Duodenal mucosa (tissue), 2 donors: ENCODE measurements at regions not wholly inside any gene's neighbourhood (a gene's known extent, or its start where the extent isn't known, plus 50 kb on each side); places are given as distances from the start of the nearest gene placed in this dataset.

Experiments used
- H3K27ac ChIP-seq: one replicate; pipeline ENCODE4 v1.7.0; 2013; ENCODE audit warnings: low read depth, low read length
- H3K27me3 ChIP-seq, 2 donors: one replicate each; pipeline ENCODE4 v1.7.0; 2013; ENCODE audit warnings: low read length in 2 of 2, control low read depth in 1 of 2; ENCODE audit not compliant: insufficient read depth in 2 of 2, control insufficient read depth in 1 of 2
- H3K36me3 ChIP-seq, 2 donors: one replicate each; pipeline ENCODE4 v1.7.0; 2013; ENCODE audit warnings: low read length in 2 of 2, control low read depth in 1 of 2; ENCODE audit not compliant: insufficient read depth in 2 of 2, control insufficient read depth in 1 of 2
- H3K4me1 ChIP-seq, 2 donors: one replicate each; pipeline ENCODE4 v1.7.0; 2013; ENCODE audit warnings: low read length in 2 of 2, control low read depth in 1 of 2; ENCODE audit not compliant: insufficient read depth in 2 of 2, control insufficient read depth in 1 of 2
- H3K4me3 ChIP-seq, 2 donors: one replicate each; pipeline ENCODE4 v1.7.0; 2013; ENCODE audit warnings: low read length in 2 of 2, low read depth in 1 of 2
- H3K9ac ChIP-seq, 2 donors: one replicate each; pipeline ENCODE4 v1.7.0; 2013; ENCODE audit warnings: low read length in 2 of 2, low read depth in 1 of 2
- H3K9me3 ChIP-seq, 2 donors: one replicate each; pipeline ENCODE4 v1.7.0; 2013; ENCODE audit warnings: low read length in 2 of 2, control low read depth in 1 of 2; ENCODE audit not compliant: control insufficient read depth in 1 of 2

DNA sequence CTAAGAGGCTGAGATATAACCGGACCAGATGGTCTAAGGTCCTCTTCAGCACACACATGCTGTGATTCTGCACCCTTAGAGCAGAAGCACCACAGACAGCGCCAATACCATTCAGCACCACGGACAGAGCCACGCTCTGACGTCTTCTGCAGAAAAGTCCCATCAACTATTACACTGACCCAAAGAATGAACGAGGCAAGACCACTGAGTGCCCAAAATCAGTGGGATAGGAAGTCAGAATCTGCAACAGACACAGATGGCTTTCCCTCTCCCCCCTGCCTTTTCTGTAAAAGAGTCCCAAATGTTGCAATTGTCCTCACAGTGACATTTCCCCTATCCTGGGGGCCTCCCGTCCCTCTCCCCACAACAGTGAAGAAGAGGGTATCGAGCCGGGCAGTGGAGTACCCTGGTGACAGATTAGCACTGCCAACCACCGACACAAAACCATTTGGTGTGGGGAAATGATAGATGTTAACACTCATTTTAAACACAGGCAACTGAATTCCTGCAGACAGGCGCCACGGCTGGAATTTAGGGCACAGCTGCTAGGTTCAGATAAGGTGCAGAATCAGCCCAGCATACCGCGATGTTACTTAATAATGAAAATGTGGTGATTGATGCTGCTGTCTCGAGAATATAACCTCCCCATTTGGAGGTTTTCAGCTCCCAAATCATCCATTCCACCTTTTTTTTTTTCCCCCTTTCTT, 66.6 kb upstream of the CTNNBL1 start:
- H3K4me3 ChIP-seq = no peak overlapping the region
- H3K9me3 ChIP-seq = no peaks in the 10 kb centered on the region
- H3K36me3 ChIP-seq = no peaks in the 10 kb centered on the region
- peaks cover 3 to 18% of the 10 kb centered on the region in 2 donors for H3K27me3 ChIP-seq
- H3K9ac ChIP-seq = no peak overlapping the region
- no peaks in the 10 kb centered on the region for H3K4me1 ChIP-seq
- H3K27ac ChIP-seq = no peak overlapping the region

DNA sequence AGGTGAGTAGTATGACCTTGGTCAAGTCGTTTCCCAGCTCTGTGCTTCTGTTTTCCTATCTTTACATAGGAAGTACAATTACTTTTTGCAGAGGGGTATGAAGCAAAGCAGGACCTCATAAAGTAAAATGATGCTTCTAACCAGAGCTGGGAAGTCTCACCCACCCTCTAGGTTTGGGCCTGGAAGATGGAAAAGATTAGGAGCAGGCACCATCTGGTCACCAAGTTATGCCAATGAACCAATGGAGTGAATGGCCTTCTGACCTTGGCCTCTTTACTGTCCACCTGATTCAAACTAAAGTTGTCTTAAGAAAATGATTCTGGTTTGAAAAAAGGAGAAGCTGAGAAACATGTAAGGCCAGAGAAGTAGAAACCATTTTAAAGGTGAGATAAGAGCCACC, 68.9 kb upstream of the CTNNBL1 start:
- Histone ChIP-seq H3K27me3 (peaks cover 6 to 11% of the 10 kb centered on the region in 2 donors), H3K9me3 (no peaks in the 10 kb centered on the region), H3K9ac (no peak overlapping the region)

DNA sequence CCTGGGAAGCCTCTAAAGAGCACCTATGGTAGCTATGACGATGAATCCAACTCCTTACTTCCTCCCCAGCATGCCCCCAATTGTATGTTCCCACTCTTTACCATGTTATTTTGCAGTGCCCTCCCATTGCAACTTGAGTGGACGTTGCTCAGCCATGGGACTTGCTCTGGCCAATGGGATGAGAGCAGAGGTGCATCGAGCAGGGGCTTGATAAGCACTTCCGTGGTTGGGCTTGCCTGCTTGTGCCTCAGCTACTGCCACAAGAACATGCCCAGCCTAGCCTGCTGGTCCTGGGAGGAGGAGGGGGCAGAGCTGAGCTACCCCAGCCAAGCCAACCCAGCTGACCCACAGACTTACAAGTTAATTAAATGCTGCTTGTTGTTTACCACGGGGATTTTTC, 71.1 kb upstream of the CTNNBL1 start:
- H3K9me3 ChIP-seq = no peaks in the 10 kb centered on the region
- H3K27me3 ChIP-seq = peaks cover 9 to 10% of the 10 kb centered on the region in 2 donors
- H3K9ac ChIP-seq = no peak overlapping the region
- no peaks in the 10 kb centered on the region for H3K36me3 ChIP-seq
- H3K27ac ChIP-seq = no peak overlapping the region
- no peaks in the 10 kb centered on the region for H3K4me1 ChIP-seq
- H3K4me3 ChIP-seq = no peak overlapping the region

More for the DNA sequence above, 68.9 kb upstream of the CTNNBL1 start:
- Histone ChIP-seq H3K27ac (no peak overlapping the region), H3K36me3 (no peaks in the 10 kb centered on the region), H3K4me3 (no peak overlapping the region), H3K4me1 (no peaks in the 10 kb centered on the region)

DNA sequence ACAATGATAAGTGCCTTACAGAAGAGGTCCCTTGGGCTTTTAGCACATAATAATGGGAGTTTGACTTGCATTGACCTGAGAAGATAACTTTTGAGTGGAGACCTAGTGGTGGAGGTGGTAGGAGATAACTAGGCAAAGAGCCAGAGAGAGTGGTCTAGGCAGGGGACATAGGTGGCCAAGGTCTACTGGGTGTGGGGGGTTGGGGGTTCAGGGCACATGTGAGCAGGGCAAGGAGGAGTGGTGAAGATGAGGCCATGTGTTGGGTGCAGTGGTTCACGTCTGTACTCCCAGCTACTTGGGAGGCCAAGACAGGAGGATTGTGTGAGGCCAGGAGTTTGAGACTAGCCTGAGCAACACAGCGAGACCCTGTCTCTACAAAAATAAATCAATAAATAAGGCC, 74.3 kb upstream of the CTNNBL1 start:
- Histone ChIP-seq H3K27me3 (peaks cover 0 to 7% of the 10 kb centered on the region in 2 donors), H3K4me1 (no peaks in the 10 kb centered on the region), H3K4me3 (no peak overlapping the region), H3K9me3 (no peaks in the 10 kb centered on the region), H3K27ac (no peak overlapping the region), H3K9ac (no peak overlapping the region), H3K36me3 (no peaks in the 10 kb centered on the region)

DNA sequence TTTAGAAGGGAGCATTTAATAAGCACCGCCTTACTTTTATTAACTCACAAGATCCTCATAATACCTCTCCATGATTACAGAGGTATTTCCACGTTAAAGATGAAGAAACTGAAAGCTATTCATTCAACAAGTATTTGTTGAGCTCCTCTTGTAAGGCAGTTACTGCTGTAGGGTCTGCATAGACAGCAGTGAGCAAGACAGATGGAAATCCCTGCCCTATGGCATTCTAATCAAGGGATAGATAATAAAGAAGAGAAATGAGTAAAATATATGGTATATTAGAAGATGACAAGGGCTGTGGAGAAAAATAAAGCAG, 77.8 kb upstream of the CTNNBL1 start:
- H3K27me3 ChIP-seq = peaks cover 0 to 7% of the 10 kb centered on the region in 2 donors
- no peak overlapping the region for H3K4me3 ChIP-seq
- no peak overlapping the region for H3K9ac ChIP-seq
- H3K36me3 ChIP-seq = no peaks in the 10 kb centered on the region
- H3K27ac ChIP-seq = no peak overlapping the region
- no peaks in the 10 kb centered on the region for H3K4me1 ChIP-seq
- no peaks in the 10 kb centered on the region for H3K9me3 ChIP-seq

DNA sequence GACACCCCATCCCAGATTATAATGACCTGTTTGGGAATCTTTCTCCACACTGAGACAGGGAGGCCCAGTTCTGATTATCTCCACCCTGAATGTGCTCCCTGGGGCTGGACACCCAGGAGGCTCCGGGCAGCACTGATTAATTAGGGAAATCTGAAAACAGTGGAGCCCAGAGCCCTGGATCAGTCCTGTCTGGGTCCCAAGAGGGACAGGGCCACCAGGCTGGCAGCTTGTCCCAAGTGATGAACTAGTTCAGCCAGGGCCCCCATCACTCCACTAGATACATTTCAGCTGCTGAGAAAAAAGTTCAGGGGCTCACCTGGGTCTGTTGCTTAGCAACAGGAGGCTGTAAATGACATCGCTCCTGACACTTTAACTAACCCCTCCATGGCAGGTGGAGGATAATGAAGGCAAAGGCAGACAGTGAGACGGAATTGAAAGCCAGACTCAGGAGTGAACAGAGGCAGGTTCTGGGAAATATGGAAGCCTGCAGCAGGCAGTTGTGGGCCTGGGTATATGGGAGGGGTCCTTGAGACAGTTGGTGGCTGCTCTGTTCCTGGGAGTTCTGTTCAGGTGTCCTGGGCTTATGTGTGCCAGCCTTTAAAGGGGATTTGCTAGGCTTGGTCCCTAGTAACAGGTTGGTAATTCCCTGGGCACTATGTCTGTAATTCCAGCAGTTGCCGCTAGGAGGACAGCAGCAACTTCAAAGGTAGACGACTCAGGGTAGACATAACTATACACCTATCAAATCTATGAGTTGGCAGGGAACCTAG, 78.3 kb upstream of the CTNNBL1 start:
- Histone ChIP-seq H3K9me3 (no peaks in the 10 kb centered on the region), H3K27me3 (peaks cover 0 to 4% of the 10 kb centered on the region in 2 donors), H3K27ac (no peak overlapping the region), H3K9ac (no peak overlapping the region), H3K4me1 (no peaks in the 10 kb centered on the region), H3K4me3 (no peak overlapping the region), H3K36me3 (no peaks in the 10 kb centered on the region)

DNA sequence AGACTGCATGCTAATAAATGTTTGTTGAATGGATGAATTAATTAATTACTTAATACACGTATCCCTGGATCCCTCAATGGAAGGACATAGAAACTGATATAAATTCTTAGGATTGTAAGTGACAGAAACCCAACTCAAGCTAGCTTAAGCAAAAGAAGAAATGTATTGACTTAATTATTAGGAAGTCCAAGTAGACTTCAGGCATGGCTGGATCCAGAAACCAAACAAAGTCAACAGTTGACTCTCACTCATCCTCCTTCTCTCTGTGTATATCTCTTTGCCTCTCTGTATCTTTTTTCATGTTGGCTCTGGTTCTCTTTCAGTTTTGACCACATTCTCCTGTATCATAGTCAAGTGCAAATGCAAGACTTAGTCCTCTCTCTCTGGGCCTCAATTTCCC, 82.0 kb upstream of the CTNNBL1 start:
- Histone ChIP-seq H3K9ac (no peak overlapping the region), H3K4me3 (no peak overlapping the region), H3K4me1 (no peaks in the 10 kb centered on the region), H3K36me3 (no peaks in the 10 kb centered on the region), H3K27me3 (no peaks in the 10 kb centered on the region), H3K27ac (no peak overlapping the region), H3K9me3 (no peaks in the 10 kb centered on the region)

DNA sequence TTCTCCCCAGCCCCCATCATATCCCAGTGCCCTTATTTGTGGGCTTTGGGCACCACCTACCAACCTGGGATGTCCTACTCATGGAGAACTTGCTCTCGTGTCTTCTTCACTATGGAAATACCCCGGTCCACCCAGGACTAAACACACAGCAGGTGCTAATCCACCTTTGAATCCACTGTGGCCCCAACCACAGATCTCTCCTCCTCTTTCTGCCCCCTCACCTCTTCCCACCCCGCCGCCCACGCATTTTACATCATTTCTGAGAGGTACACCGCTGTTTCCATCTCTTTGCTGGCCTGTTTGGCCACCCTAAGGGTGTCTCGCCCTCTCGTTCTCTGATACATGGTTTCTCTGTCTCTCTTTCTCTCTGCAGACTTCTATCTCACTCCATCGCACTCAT, 82.5 kb upstream of the CTNNBL1 start:
- Histone ChIP-seq H3K9me3 (no peaks in the 10 kb centered on the region), H3K27me3 (no peaks in the 10 kb centered on the region), H3K27ac (no peak overlapping the region), H3K4me3 (no peak overlapping the region), H3K4me1 (no peaks in the 10 kb centered on the region), H3K9ac (no peak overlapping the region), H3K36me3 (no peaks in the 10 kb centered on the region)

DNA sequence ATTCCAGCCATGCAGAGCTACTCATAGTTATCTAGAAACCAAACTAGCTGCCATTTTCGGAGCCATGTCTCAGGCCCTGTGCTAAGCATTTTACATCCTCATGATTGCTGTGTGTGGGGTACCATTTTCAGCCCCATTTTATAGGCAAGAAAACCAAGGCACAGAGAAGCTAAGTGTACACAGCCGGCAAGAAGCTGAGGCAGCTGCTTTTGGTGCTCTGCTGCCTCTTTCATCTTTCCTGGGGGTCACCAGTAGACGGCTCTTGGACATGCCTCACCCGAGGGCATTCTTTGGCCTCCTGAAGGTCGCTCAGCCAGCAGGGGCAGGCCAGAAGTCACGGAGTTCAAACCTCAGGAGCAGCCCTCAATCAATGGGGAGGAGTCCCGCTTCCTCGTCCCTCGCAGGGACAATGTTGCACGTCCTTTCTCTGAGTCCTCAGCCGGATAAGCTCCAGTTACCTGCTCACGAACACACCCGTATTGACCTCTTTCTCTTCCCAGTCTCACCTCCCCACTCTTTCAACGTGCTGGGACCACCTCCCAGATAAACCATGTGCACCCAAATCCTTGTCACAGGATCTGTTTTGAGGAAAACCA, 82.6 kb upstream of the BLCAP start:
- H3K27ac ChIP-seq = no peak overlapping the region
- H3K9ac ChIP-seq = no peak overlapping the region
- no peaks in the 10 kb centered on the region for H3K27me3 ChIP-seq
- H3K9me3 ChIP-seq = no peaks in the 10 kb centered on the region
- H3K36me3 ChIP-seq = no peaks in the 10 kb centered on the region
- no peaks in the 10 kb centered on the region for H3K4me1 ChIP-seq
- no peak overlapping the region for H3K4me3 ChIP-seq

DNA sequence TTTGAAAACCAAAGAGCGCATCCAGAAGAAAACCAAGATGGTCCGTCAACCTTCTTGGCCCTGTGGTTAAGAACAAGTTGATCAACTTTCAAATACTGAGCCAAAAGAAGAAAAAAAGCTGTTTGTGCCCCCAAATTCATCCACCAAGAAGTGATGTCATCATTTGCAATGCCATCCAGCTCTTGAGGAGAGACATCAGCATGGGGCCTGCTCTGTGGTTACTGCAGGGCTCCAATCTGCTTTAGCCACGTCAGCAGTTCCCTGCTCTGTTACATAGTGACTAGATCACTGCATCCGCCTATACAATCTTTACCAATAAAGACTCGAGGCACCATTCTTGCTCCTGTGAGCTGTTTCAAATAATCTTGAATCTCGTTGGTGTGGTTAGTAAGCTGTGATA, 75.0 kb upstream of the BLCAP start:
- no peaks in the 10 kb centered on the region for H3K9me3 ChIP-seq

More for the DNA sequence above, 75.0 kb upstream of the BLCAP start:
- H3K27ac ChIP-seq = no peak overlapping the region
- no peaks in the 10 kb centered on the region for H3K36me3 ChIP-seq
- H3K27me3 ChIP-seq = peaks cover 8 to 18% of the 10 kb centered on the region in 2 donors
- no peak overlapping the region for H3K9ac ChIP-seq
- H3K4me3 ChIP-seq = no peak overlapping the region
- no peaks in the 10 kb centered on the region for H3K4me1 ChIP-seq
